Activated naive CD8-positive, alpha-beta T cell treated with anti-CD3 and anti-CD28 coated beads, Interleukin-2, amount 50 U/mL, for 24 hours (primary cell): ENCODE measurements at regions not wholly inside any gene's neighbourhood (a gene's known extent, or its start where the extent isn't known, plus 50 kb on each side); places are given as distances from the start of the nearest gene placed in this dataset.
"Not testable (repeated sequence)": the region's sequence is repeated elsewhere in the genome, so short reads cannot be mapped to it uniquely, and the experiment has no call there.

ENCODE experiments used
- ATAC-seq: fragments of 150-1000 bp; cut with Tn5 transposase; one replicate; pipeline ENCODE4 v1.10.0; 2021
- DNase-seq: peaks from one replicate; pipeline ENCODE4 v3.0.0; 2021
- H3K27ac Mint-ChIP-seq: one replicate; pipeline ENCODE4 v1.8.0; 2021; ENCODE audit warnings: mild to moderate bottlenecking, mixed read lengths
- H3K27me3 Mint-ChIP-seq: one replicate; pipeline ENCODE4 v1.8.0; 2021; ENCODE audit warnings: mixed read lengths
- H3K36me3 Mint-ChIP-seq: one replicate; pipeline ENCODE4 v1.8.0; 2021; ENCODE audit warnings: low read depth, mixed read lengths
- H3K4me1 Mint-ChIP-seq: one replicate; pipeline ENCODE4 v1.8.0; 2021; ENCODE audit warnings: mixed read lengths
- H3K4me3 Mint-ChIP-seq: one replicate; pipeline ENCODE4 v1.8.0; 2021; ENCODE audit warnings: mild to moderate bottlenecking, moderate library complexity, mixed read lengths
- H3K9me3 Mint-ChIP-seq: one replicate; pipeline ENCODE4 v1.8.0; 2021; ENCODE audit warnings: mixed read lengths

GRCh38 chr9:30605936-30606335 is 1778.5 kb upstream of the ACO1 start:
- H3K27me3 Mint-ChIP-seq, result no peaks in the 10 kb centered on the region

DNA sequence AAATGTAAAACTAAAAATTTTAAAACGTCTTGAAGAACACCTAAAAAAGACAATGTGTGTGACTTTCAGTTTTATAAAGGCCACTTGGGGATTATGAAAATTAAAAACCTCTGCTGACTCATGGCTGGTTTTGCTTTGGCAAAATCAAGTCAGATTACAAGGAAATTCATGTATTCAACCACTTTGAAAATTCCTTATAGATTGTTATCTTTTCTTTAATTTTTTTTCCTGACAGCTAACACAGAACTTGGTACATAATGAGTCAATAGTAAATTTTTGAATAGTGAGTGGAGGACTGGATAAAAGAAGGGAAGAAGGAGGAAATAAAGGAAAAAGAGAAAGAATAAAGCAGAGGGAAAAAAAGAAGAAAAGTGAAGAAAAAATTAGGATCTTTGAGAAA is 1774.7 kb upstream of the ACO1 start:
- H3K4me1 Mint-ChIP-seq, result no peaks in the 10 kb centered on the region
- H3K4me3 Mint-ChIP-seq, result no peak overlapping the region
- H3K36me3 Mint-ChIP-seq, result no peaks in the 10 kb centered on the region
- H3K9me3 Mint-ChIP-seq, result peaks cover 4% of the 10 kb centered on the region
- no peak overlapping the region for H3K27ac Mint-ChIP-seq
- no peak for DNase-seq
- no peak for ATAC-seq
- no peaks in the 10 kb centered on the region for H3K27me3 Mint-ChIP-seq

More at GRCh38 chr9:30605936-30606335, 1778.5 kb upstream of the ACO1 start:
- H3K4me3 Mint-ChIP-seq, result no peak overlapping the region
- H3K4me1 Mint-ChIP-seq, result no peaks in the 10 kb centered on the region
- H3K9me3 Mint-ChIP-seq, result peaks cover 4% of the 10 kb centered on the region
- ATAC-seq, result no peak
- no peaks in the 10 kb centered on the region for H3K36me3 Mint-ChIP-seq
- no peak for DNase-seq
- H3K27ac Mint-ChIP-seq, result no peak overlapping the region

DNA sequence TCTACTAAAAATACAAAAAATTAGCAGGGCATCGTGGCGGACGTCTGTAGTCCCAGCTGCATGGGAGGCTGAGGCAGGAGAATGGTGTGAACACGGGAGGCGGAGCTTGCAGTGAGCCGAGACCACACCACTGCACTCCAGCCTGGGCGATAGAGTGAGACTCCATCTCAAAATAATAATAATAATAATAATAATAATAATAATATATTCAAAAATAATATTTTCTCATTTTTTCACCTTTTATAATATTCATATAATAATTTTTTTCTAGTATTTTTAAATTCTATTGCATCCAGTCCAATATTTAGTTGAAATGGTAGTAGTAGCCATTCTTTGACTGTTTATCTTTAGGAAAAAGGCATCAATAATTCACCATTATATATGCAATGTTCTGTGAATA is 1767.7 kb upstream of the ACO1 start:
- not testable (repeated sequence) for DNase-seq, H3K4me3 Mint-ChIP-seq, H3K27ac Mint-ChIP-seq, H3K4me1 Mint-ChIP-seq, H3K27me3 Mint-ChIP-seq, H3K9me3 Mint-ChIP-seq, ATAC-seq, H3K36me3 Mint-ChIP-seq

DNA sequence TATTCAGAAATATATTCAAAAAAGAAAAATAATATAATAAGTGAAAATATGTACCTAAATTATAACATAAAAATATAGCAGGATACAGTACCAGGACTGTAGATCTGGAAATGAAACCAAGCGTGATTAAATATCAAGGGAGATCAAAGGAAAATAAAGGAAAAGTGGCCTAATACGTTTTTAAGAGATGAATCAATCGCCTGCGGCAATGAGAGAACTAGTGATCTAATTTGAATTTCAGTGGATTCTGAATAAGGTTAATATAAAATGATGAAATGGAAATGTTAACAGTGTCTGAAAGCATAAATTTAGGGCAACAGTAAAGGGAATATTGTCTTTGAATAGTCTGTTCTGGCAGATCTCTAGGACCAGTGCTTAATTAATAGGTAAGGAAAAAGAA is 1761.9 kb upstream of the ACO1 start:
- H3K27ac Mint-ChIP-seq, result no peak overlapping the region
- no peaks in the 10 kb centered on the region for H3K27me3 Mint-ChIP-seq
- no peak for DNase-seq
- no peak for ATAC-seq
- H3K9me3 Mint-ChIP-seq, result no peaks in the 10 kb centered on the region
- H3K4me1 Mint-ChIP-seq, result no peaks in the 10 kb centered on the region
- H3K36me3 Mint-ChIP-seq, result no peaks in the 10 kb centered on the region
- no peak overlapping the region for H3K4me3 Mint-ChIP-seq

- Mint-ChIP-seq H3K36me3 (no peaks in the 10 kb centered on the region), H3K27ac (no peak overlapping the region), H3K4me1 (no peaks in the 10 kb centered on the region), H3K27me3 (no peaks in the 10 kb centered on the region), H3K4me3 (no peak overlapping the region), H3K9me3 (no peaks in the 10 kb centered on the region)
- DNase-seq, result no peak
- ATAC-seq, result no peak
Observed at GRCh38 chr9:30628915-30629567, 1755.4 kb upstream of the ACO1 start.

DNA sequence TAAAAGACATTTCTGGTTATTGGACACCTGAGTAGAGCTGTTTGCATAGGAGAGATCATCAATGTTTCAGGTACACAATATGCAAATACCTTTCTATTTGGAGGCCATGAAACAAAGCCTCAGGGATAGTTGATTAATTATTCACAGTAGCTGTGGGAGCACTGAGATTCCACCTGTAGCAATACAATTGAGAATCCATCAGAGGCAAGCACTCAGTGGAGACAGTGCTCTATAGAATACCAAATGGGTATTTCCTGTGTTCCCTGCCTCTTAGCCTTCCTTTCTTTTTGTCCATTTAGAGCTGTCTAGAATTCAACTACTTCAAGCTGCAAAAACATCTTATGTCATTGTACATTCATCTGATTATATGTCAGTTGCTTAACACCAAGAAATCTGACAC is 1754.0 kb upstream of the ACO1 start:
- H3K9me3 Mint-ChIP-seq, result no peaks in the 10 kb centered on the region
- DNase-seq (no peak), ATAC-seq (no peak)
- H3K27ac Mint-ChIP-seq, result no peak overlapping the region
- H3K27me3 Mint-ChIP-seq, result no peaks in the 10 kb centered on the region
- no peaks in the 10 kb centered on the region for H3K36me3 Mint-ChIP-seq
- H3K4me1 Mint-ChIP-seq, result no peaks in the 10 kb centered on the region
- H3K4me3 Mint-ChIP-seq, result no peak overlapping the region

DNA sequence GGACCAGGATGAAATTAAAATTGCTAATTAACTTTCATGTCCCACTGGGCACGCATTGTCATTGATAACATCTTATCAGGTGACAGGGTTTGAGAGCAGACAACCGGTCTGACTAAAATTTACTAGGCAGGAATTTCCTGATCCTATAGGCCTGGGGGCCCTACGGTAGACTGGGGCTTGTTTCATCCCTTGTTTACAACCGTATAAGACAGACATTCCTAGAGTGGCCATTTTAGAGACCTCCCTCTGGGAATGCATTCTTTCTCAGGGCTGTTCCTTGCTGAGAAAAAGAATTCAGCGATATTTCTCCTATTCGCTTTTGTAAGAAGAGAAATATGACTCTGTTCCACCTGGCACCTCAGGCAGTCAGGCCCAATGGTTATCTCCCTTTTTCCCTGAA is 1737.8 kb upstream of the ACO1 start:
- H3K27me3 Mint-ChIP-seq, H3K4me1 Mint-ChIP-seq, H3K27ac Mint-ChIP-seq, H3K4me3 Mint-ChIP-seq, H3K36me3 Mint-ChIP-seq, ATAC-seq, DNase-seq: not testable (repeated sequence)
- H3K9me3 Mint-ChIP-seq, result peaks cover 12% of the 10 kb centered on the region

DNA sequence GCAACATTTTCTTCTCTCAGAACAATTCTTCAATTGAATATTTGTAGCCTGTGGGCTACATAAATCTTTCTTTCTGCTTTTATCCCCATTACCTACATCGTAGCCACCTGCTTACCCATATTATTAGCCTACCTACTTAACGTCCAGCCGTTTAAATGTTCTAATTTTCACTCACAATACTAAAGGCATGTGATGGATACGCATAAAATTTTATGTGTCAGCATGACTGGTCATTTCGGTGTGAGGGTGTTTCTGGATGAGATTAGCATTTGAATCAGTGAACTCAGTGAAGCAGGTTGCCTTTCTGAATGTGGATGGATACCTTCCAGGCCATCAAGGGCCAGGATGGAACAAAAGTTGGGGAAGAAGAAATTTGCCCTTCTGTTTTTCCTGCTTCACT is 1722.5 kb upstream of the ACO1 start:
- Mint-ChIP-seq H3K4me1 (no peaks in the 10 kb centered on the region), H3K27me3 (no peaks in the 10 kb centered on the region), H3K4me3 (no peak overlapping the region), H3K9me3 (no peaks in the 10 kb centered on the region), H3K27ac (no peak overlapping the region), H3K36me3 (no peaks in the 10 kb centered on the region)
- ATAC-seq (no peak), DNase-seq (no peak)

DNA sequence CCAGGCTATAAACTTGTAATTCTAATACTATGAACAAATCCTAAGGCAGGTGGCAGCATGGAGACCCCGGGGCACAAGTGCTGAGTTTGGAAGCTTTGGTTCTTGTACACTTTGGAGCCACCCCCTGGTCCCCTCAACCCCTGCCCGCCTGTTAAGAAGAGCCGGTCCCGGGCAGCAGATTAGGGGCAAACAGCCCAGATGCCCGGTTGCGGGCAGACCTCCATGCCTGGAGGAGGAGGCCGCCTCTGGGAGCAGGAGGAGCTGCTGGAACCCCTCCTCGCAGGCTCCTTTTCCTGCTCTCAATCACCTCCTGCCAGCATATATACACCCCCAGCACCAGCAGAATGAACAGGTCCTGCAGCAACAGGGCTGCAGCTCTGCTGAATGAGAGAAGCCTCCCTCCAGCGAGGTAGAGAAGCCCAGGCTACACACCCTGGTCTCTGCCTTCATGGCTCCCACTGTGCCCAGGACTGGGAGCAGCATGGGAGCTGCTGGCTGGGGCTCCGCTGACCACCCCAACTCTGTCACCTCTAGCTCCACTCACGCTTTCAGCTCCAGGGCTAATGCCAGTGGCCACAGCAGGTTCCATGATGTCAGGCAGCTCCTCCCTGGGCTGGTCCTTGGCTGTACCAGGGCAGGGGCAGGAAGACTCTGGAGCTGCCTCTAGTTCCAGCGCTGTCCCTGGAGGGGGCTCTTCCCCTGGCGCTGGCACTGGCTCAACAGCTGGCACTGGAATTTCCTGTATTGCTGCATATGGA is 1713.5 kb upstream of the ACO1 start:
- Mint-ChIP-seq H3K27me3 (no peaks in the 10 kb centered on the region), H3K4me3 (no peak overlapping the region), H3K9me3 (no peaks in the 10 kb centered on the region), H3K4me1 (no peaks in the 10 kb centered on the region), H3K27ac (no peak overlapping the region), H3K36me3 (no peaks in the 10 kb centered on the region)
- DNase-seq (no peak), ATAC-seq (no peak)

DNA sequence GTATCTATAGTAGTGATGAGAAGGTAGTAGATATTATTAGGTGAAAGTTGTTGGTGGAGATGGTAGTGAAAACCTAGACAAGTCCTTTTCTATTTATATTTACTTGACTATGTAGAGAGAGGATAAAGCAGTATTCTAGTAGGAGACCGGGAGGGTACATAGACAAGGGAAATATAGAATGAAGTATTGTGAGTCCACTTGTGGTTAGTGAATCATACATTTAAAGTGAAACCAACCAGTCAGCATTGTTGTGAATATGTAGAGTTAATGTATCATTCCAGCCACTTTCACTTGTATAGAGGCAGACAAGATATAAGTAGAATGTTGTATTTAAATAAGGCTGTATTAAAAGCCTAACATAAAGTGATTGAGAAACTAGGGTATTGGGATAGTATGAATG is 1711.3 kb upstream of the ACO1 start:
- no peaks in the 10 kb centered on the region for H3K9me3 Mint-ChIP-seq
- H3K27ac Mint-ChIP-seq, result no peak overlapping the region
- no peak overlapping the region for H3K4me3 Mint-ChIP-seq
- no peak for DNase-seq
- no peak for ATAC-seq
- H3K27me3 Mint-ChIP-seq, result no peaks in the 10 kb centered on the region
- H3K36me3 Mint-ChIP-seq, result no peaks in the 10 kb centered on the region
- H3K4me1 Mint-ChIP-seq, result no peaks in the 10 kb centered on the region

DNA sequence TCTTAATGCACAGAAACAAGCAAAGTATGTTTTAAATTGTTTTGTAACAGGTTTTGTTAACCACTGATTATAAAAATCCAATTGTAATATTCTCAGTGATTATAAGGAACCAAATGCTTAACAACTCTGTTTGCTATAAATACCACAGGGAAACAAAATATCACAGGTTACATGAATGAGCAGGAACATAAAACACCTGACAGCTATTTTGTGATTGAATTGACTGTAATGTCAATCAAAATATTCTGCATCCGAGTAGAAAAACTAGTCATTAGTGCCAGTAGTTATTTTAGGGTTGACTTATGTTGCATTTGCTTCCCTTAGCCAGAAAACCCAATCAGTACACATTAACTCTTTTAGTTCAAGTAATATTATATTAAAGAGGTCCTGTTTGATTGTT is 1707.8 kb upstream of the ACO1 start:
- ATAC-seq (no peak), DNase-seq (no peak)
- H3K4me1 Mint-ChIP-seq, result no peaks in the 10 kb centered on the region
- no peak overlapping the region for H3K27ac Mint-ChIP-seq
- H3K36me3 Mint-ChIP-seq, result no peaks in the 10 kb centered on the region
- no peaks in the 10 kb centered on the region for H3K9me3 Mint-ChIP-seq
- H3K27me3 Mint-ChIP-seq, result no peaks in the 10 kb centered on the region
- H3K4me3 Mint-ChIP-seq, result no peak overlapping the region

DNA sequence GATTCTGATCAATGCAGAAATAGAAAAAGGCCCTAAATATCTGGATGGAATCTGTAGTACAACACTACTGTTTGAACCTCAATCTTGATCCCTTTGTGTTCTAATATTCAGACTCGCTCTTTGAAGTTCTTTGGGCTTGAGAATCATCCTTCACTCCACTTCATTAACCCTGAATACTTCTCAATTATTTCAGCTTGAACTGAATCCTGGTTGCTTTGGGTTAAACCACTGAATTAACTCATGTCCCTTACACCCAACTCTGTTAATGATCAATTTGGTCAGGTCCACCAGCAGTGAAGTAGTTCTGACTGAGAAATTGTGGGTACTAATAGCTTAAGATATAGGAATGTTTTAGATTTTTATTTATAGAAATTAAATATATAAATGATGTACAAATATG is 1707.2 kb upstream of the ACO1 start:
- Mint-ChIP-seq H3K36me3 (no peaks in the 10 kb centered on the region), H3K4me3 (no peak overlapping the region), H3K27ac (no peak overlapping the region), H3K9me3 (no peaks in the 10 kb centered on the region), H3K4me1 (no peaks in the 10 kb centered on the region), H3K27me3 (no peaks in the 10 kb centered on the region)
- ATAC-seq (no peak), DNase-seq (no peak)

- H3K9me3 Mint-ChIP-seq, result peaks cover 20% of the 10 kb centered on the region
- no peak overlapping the region for H3K4me3 Mint-ChIP-seq
- no peaks in the 10 kb centered on the region for H3K27me3 Mint-ChIP-seq
- DNase-seq (no peak), ATAC-seq (no peak)
- no peaks in the 10 kb centered on the region for H3K36me3 Mint-ChIP-seq
- no peaks in the 10 kb centered on the region for H3K4me1 Mint-ChIP-seq
- no peak overlapping the region for H3K27ac Mint-ChIP-seq
Observed at GRCh38 chr9:30688801-30689200, 1695.6 kb upstream of the ACO1 start.

DNA sequence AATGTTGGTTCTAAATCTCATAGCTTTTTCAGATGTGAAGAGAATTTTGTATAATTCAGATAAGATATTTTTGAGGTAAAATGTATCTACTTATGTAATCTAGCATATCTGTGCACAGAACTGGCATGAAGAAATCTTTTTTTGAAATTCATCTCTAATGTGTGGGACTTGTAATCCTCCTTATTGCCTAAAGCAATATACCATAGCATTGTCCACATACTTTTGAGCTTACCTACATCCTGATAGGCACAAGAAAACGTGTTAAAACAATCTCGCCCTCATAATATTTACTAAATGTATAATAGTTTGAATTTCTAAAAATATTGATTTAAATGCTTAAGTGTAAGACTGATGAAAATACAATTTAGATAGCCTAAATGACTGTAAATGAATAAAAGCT is 1686.5 kb upstream of the ACO1 start:
- DNase-seq (no peak), ATAC-seq (no peak)
- H3K27ac Mint-ChIP-seq, result no peak overlapping the region
- no peaks in the 10 kb centered on the region for H3K36me3 Mint-ChIP-seq
- no peaks in the 10 kb centered on the region for H3K9me3 Mint-ChIP-seq
- H3K4me3 Mint-ChIP-seq, result no peak overlapping the region
- H3K4me1 Mint-ChIP-seq, result no peaks in the 10 kb centered on the region
- H3K27me3 Mint-ChIP-seq, result no peaks in the 10 kb centered on the region

- H3K9me3 Mint-ChIP-seq, result no peaks in the 10 kb centered on the region
- no peak for DNase-seq
- no peaks in the 10 kb centered on the region for H3K4me1 Mint-ChIP-seq
- no peak overlapping the region for H3K4me3 Mint-ChIP-seq
- no peak for ATAC-seq
- no peaks in the 10 kb centered on the region for H3K27me3 Mint-ChIP-seq
- no peaks in the 10 kb centered on the region for H3K36me3 Mint-ChIP-seq
- no peak overlapping the region for H3K27ac Mint-ChIP-seq
Observed at GRCh38 chr9:30711591-30711990, 1672.9 kb upstream of the ACO1 start.
